ENCODE measurements at regions not wholly inside any gene's neighbourhood (a gene's known extent, or its start where the extent isn't known, plus 50 kb on each side); places are given as distances from the start of the nearest gene placed in this dataset.

- Histone ChIP-seq H3K27ac (peak overlapping the region in 10 of 12 donors; percentile 31 to 78 (median 62)), H3K4me1 (peaks cover 3 to 88% (median 29%) of the 10 kb centered on the region in 12 donors), H3K4me3 (no peak overlapping the region), H3K27me3 (no peaks in the 10 kb centered on the region), H3K36me3 (no peaks in the 10 kb centered on the region), H3K9me3 (no peaks in the 10 kb centered on the region)
- DNase-seq (no peak), ATAC-seq (peak in 2 of 4 donors; percentile 10 to 19)
- whole genome bisulfite sequencing, 4 donors: 74 to 86% (median 83%) methylated on average over 1 of the region's 1 CpG
- TF ChIP-seq POLR2A (IDR thresholded peaks at IDR 0.05) (no peak), CTCF (IDR thresholded peaks at IDR 0.05) (no peak)
- intact Hi-C loops (cut with DNase I): loop anchor here in 2 of 10 donors (10.0 kb wide), 2 partner anchors 232 to 402 kb away; partner anchors contain the start of gene TBL1XR1 (in 1 of the 2)
Measured at GRCh38 chr3:177596816-177597271, 399.6 kb upstream of the TBL1XR1 start.

- intact Hi-C loops (cut with DNase I): loop anchor here in 2 of 10 donors (10.0 kb wide), 2 partner anchors 233 to 403 kb away; partner anchors contain the start of gene TBL1XR1 (in 1 of the 2)
- peak in 4 of 5 donors; percentile 40 to 51 (median 45) for DNase-seq
Measured at GRCh38 chr3:177597311-177598096, 400.2 kb upstream of the TBL1XR1 start.

GRCh38 chr3:177598097-177598833 lies 401.0 kb upstream of the TBL1XR1 start:
- ATAC-seq: peak in 1 of 4 donors; percentile 3
- Histone ChIP-seq H3K27me3 (no peaks in the 10 kb centered on the region), H3K36me3 (no peaks in the 10 kb centered on the region), H3K9me3 (no peaks in the 10 kb centered on the region), H3K4me3 (no peak overlapping the region), H3K4me1 (peaks cover 3 to 90% (median 36%) of the 10 kb centered on the region in 12 donors), H3K27ac (peak overlapping the region; percentile 31 to 78 (median 52))
- WGBS, 4 donors: 78 to 79% (median 79%) methylated on average over 4 of the region's 4 CpGs
- TF ChIP-seq POLR2A (IDR thresholded peaks at IDR 0.05) (no peak), CTCF (IDR thresholded peaks at IDR 0.05) (no peak)
- intact Hi-C loops (cut with DNase I): loop anchor here in 2 of 10 donors (10.0 kb wide), 2 partner anchors 233 to 403 kb away; partner anchors contain the start of gene TBL1XR1 (in 1 of the 2)
- no peak for DNase-seq

More at GRCh38 chr3:177597311-177598096, 400.2 kb upstream of the TBL1XR1 start:
- Histone ChIP-seq H3K27me3 (no peaks in the 10 kb centered on the region), H3K4me3 (peak overlapping the region in 2 of 12 donors; percentile 1 to 20), H3K36me3 (no peaks in the 10 kb centered on the region), H3K4me1 (peaks cover 3 to 87% (median 31%) of the 10 kb centered on the region in 12 donors), H3K9me3 (no peaks in the 10 kb centered on the region), H3K27ac (peak overlapping the region; percentile 31 to 78 (median 52))
- peak; percentile 61 to 80 (median 72) for ATAC-seq
- 15 to 23% (median 20%) methylated on average over 10 of the region's 10 CpGs for WGBS, 4 donors
- TF ChIP-seq POLR2A (IDR thresholded peaks at IDR 0.05) (no peak), CTCF (IDR thresholded peaks at IDR 0.05) (no peak)

Measured in heart left ventricle (tissue), 16 donors.